K562 (cell line): ENCODE measurements at regions not wholly inside any gene's neighbourhood (a gene's known extent, or its start where the extent isn't known, plus 50 kb on each side); places are given as distances from the start of the nearest gene placed in this dataset.

Experiments
- ATAC-seq: fragments of 200-7000 bp; cut with Tn5 transposase; 3 replicates; pipeline ENCODE4 v1.9.1; 2020; ENCODE audit warnings: moderate library complexity
- BruUV-seq: library from RNA; stranded (reverse); fragments of 400-500 nt; replicated peaks from 2 replicates; lab custom pipeline; 2021; lab: Mats Ljungman, UMichigan
- CTCF ChIA-PET: fragments of 300-600 bp; formaldehyde crosslinking; extraction: SDS; loops from one replicate; lab custom pipeline; 2021; ENCODE audit warnings: low intra/inter-chr PET ratio; lab: Yijun Ruan, JAX
- POLR2A ChIA-PET: fragments of 300-600, 350-650 bp; sonication (Branson Sonifier 250); formaldehyde crosslinking; extraction: SDS; loops from one replicate; lab custom pipeline; 2021; ENCODE audit warnings: antibody characterized with exemption, inconsistent platforms; lab: Yijun Ruan, JAX
- DNase-seq, 4 experiments: peaks; one replicate each; pipeline versions ENCODE4 v3.0.0 to v3.0.0-alpha.2; 2011 to 2018; ENCODE audit warnings: low spot score in 3 of 4, mixed read lengths in 3 of 4; ENCODE audit errors: extremely low read depth in 1 of 4
- FAIRE-seq: peaks from 2 replicates; lab custom pipeline; 2011; peaks lifted over from hg19 to GRCh38; lab: Jason Lieb, UNC
- H2AFZ ChIP-seq: 2 replicates; pipeline ENCODE4 v1.6.0; 2011; ENCODE audit warnings: low read depth, low read length, control low read depth, inconsistent platforms
- H3K27ac ChIP-seq: fragments of 200-600 bp; 3 replicates; pipeline ENCODE4 v1.8.0; 2011; ENCODE audit warnings: low read depth, mild to moderate bottlenecking, control low read depth, inconsistent platforms, low read length, moderate library complexity, mixed read lengths; ENCODE audit errors: extremely low read depth
- H3K27me3 ChIP-seq, 2 experiments: fragments of 300-600 bp in 1 of 2; 2 replicates in 1 of 2; 3 replicates in 1 of 2; pipeline versions ENCODE4 v1.6.0 to v1.8.0; 2011; ENCODE audit warnings: inconsistent platforms in 2 of 2, low read length in 2 of 2, mild to moderate bottlenecking in 1 of 2, mixed read lengths in 1 of 2, moderate library complexity in 1 of 2; ENCODE audit not compliant: control insufficient read depth in 2 of 2, insufficient read depth in 2 of 2
- H3K36me3 ChIP-seq: fragments of 300-600 bp; 3 replicates; pipeline ENCODE4 v1.8.0; 2011; ENCODE audit warnings: mild to moderate bottlenecking, low read length, inconsistent platforms; ENCODE audit not compliant: control insufficient read depth, insufficient read depth
- H3K4me1 ChIP-seq, 2 experiments: fragments of 200-600 bp in 1 of 2; replicated peaks in 1 of 2; 2 replicates in 1 of 2; 3 replicates in 1 of 2; pipeline versions ENCODE4 v1.5.1 to v1.8.0; 2011; ENCODE audit warnings: inconsistent platforms in 2 of 2, low read length in 2 of 2, mild to moderate bottlenecking in 1 of 2, mixed read lengths in 1 of 2, moderate library complexity in 1 of 2; ENCODE audit not compliant: control insufficient read depth in 2 of 2, insufficient read depth in 2 of 2
- H3K4me2 ChIP-seq: 2 replicates; pipeline ENCODE4 v1.6.1; 2011; ENCODE audit warnings: low read length, control low read depth, inconsistent platforms, mixed read lengths; ENCODE audit not compliant: insufficient read depth
- H3K4me3 ChIP-seq: fragments of 200-600 bp; sonication (generic), shearing (Covaris generic); 2 replicates; pipeline ENCODE4 v1.5.1; 2016; ENCODE audit warnings: control low read depth, inconsistent platforms
- H3K79me2 ChIP-seq: fragments of 200-600 bp; 3 replicates; pipeline ENCODE4 v1.8.0; 2011; ENCODE audit warnings: low read length, inconsistent platforms; ENCODE audit not compliant: control insufficient read depth, insufficient read depth
- H3K9ac ChIP-seq, 2 experiments: 2 replicates each; pipeline versions ENCODE4 v1.6.0 to v1.6.1; 2011; ENCODE audit warnings: low read depth in 2 of 2, low read length in 2 of 2, control low read depth in 1 of 2, inconsistent platforms in 1 of 2, mild to moderate bottlenecking in 1 of 2, mixed read lengths in 1 of 2; ENCODE audit not compliant: insufficient read depth in 1 of 2
- H3K9me1 ChIP-seq: one replicate; pipeline ENCODE4 v1.6.0; 2011; ENCODE audit warnings: inconsistent platforms, mild to moderate bottlenecking, low read length, moderate library complexity; ENCODE audit not compliant: control insufficient read depth, insufficient read depth
- H3K9me3 ChIP-seq: replicated peaks from 2 replicates; pipeline ENCODE4 v1.5.1; 2011; ENCODE audit warnings: low read depth, low read length, inconsistent platforms; ENCODE audit not compliant: control insufficient read depth, insufficient read depth
- H4K20me1 ChIP-seq: replicated peaks from 2 replicates; pipeline ENCODE4 v1.6.1; 2011; ENCODE audit warnings: low read length, inconsistent platforms, mixed read lengths; ENCODE audit not compliant: control insufficient read depth, insufficient read depth
- BCL6 ChIP-seq: fragments of 250-450 bp; sonication (Bioruptor Pico); IDR thresholded peaks from 2 replicates; pipeline ENCODE4 v1.4.0; 2020
- DMBX1 ChIP-seq: fragments of 250-450 bp; sonication (Bioruptor Pico); IDR thresholded peaks from 2 replicates; pipeline ENCODE4 v1.8.0; 2022; ENCODE audit warnings: inconsistent platforms, mild to moderate bottlenecking, moderate library complexity, borderline replicate concordance
- ETS1 ChIP-seq: conservative IDR thresholded peaks from 2 replicates; pipeline ENCODE4 v1.6.1; 2011; ENCODE audit warnings: low read depth, mild to moderate bottlenecking, low read length; ENCODE audit not compliant: control insufficient read depth
- GATA2 ChIP-seq: sonication (generic); formaldehyde crosslinking; IDR thresholded peaks from 2 replicates; pipeline ENCODE4 v1.4.0; 2020; ENCODE audit warnings: mild to moderate bottlenecking, missing genetic modification reagents
- RFX5 ChIP-seq: IDR thresholded peaks from 2 replicates; pipeline ENCODE4 v1.6.1; 2011; ENCODE audit warnings: low read depth, mild to moderate bottlenecking, improper control_type of control experiment, low read length
- RUNX1 ChIP-seq: sonication (generic); IDR thresholded peaks from 2 replicates; pipeline ENCODE4 v1.6.1; 2016; ENCODE audit warnings: antibody characterized with exemption, low read depth
- ZNF408 ChIP-seq: fragments of 250-450 bp; sonication (Bioruptor Pico); IDR thresholded peaks from 2 replicates; pipeline ENCODE4 v1.4.0; 2020; ENCODE audit warnings: low read depth, mild to moderate bottlenecking, moderate library complexity
- WGBS: fragments of 100-300 bp; shearing (Covaris generic); methylation state at CpG from one replicate; pipeline ENCODE4 v1.1.6; 2016; ENCODE audit warnings: low coverage, mixed read lengths; ENCODE audit not compliant: insufficient coverage; ENCODE audit errors: missing lambda C conversion rate; 5-methylcytosine and 5-hydroxymethylcytosine counted together
- in situ Hi-C: fragments of 300-500 bp; cut with MboI; formaldehyde crosslinking; loops from 4 replicates; pipeline ENCODE4 v1.15.0; 2018; ENCODE audit warnings: inconsistent platforms, mixed read lengths
- intact Hi-C: fragments of 100-400 bp; cut with micrococcal nuclease; formaldehyde crosslinking; loops from 2 replicates; pipeline ENCODE4 v1.14.2; 2022

GRCh38 chr13:73952648-73953047 is 181.6 kb downstream of the KLF12 start:
- Histone ChIP-seq H3K79me2 (no peaks in the 10 kb centered on the region), H3K27ac (no peak overlapping the region), H3K27me3 (no peaks in the 10 kb centered on the region), H3K4me1 (no peaks in the 10 kb centered on the region), H3K36me3 (no peaks in the 10 kb centered on the region), H3K4me3 (no peak overlapping the region), H3K4me2 (no peak overlapping the region), H3K9ac (no peak overlapping the region), H4K20me1 (no peaks in the 10 kb centered on the region), H3K9me1 (no peaks in the 10 kb centered on the region), H2AFZ (no peak overlapping the region), H3K9me3 (no peaks in the 10 kb centered on the region; the same call in 1 of the 2 replicates)
- POLR2A ChIA-PET, result no interaction called here
- in situ Hi-C loops, result no loop called here
- BruUV-seq, result no TSS peak
- 0% methylated on average over 4 of the region's 4 CpGs for WGBS
- intact Hi-C loops, result no loop called here
- FAIRE-seq, result no peak
- CTCF ChIA-PET, result no interaction called here
- no peak for DNase-seq
- TF ChIP-seq ZNF408 (CRISPR knock-in tag) (no peak), RUNX1 (no peak), DMBX1 (CRISPR knock-in tag) (no peak), ETS1 (no peak), BCL6 (no peak), GATA2 (CRISPR knock-in tag) (no peak), RFX5 (no peak)
- ATAC-seq, result no peak
